K562 (cell line): ENCODE measurements at regions not wholly inside any gene's neighbourhood (a gene's known extent, or its start where the extent isn't known, plus 50 kb on each side); places are given as distances from the start of the nearest gene placed in this dataset.
A peak's percentile ranks its signal among the peaks of the same experiment; 100 is the strongest.

Source experiments
- ATAC-seq: fragments of 200-7000 bp; cut with Tn5 transposase; 3 replicates; pipeline ENCODE4 v1.9.1; 2020; ENCODE audit warnings: moderate library complexity
- BruUV-seq: library from RNA; stranded (reverse); fragments of 400-500 nt; replicated peaks from 2 replicates; lab custom pipeline; 2021; lab: Mats Ljungman, UMichigan
- CTCF ChIA-PET: fragments of 300-600 bp; formaldehyde crosslinking; extraction: SDS; loops from one replicate; lab custom pipeline; 2021; ENCODE audit warnings: low intra/inter-chr PET ratio; lab: Yijun Ruan, JAX
- POLR2A ChIA-PET: fragments of 300-600, 350-650 bp; sonication (Branson Sonifier 250); formaldehyde crosslinking; extraction: SDS; loops from one replicate; lab custom pipeline; 2021; ENCODE audit warnings: antibody characterized with exemption, inconsistent platforms; lab: Yijun Ruan, JAX
- DNase-seq, 4 experiments: peaks; one replicate each; pipeline versions ENCODE4 v3.0.0 to v3.0.0-alpha.2; 2011 to 2018; ENCODE audit warnings: low spot score in 3 of 4, mixed read lengths in 3 of 4; ENCODE audit errors: extremely low read depth in 1 of 4
- FAIRE-seq: peaks from 2 replicates; lab custom pipeline; 2011; peaks lifted over from hg19 to GRCh38; lab: Jason Lieb, UNC
- H2AFZ ChIP-seq: 2 replicates; pipeline ENCODE4 v1.6.0; 2011; ENCODE audit warnings: low read depth, low read length, control low read depth, inconsistent platforms
- H3K27ac ChIP-seq: fragments of 200-600 bp; 3 replicates; pipeline ENCODE4 v1.8.0; 2011; ENCODE audit warnings: low read depth, mild to moderate bottlenecking, control low read depth, inconsistent platforms, low read length, moderate library complexity, mixed read lengths; ENCODE audit errors: extremely low read depth
- H3K27me3 ChIP-seq, 2 experiments: fragments of 300-600 bp in 1 of 2; 2 replicates in 1 of 2; 3 replicates in 1 of 2; pipeline versions ENCODE4 v1.6.0 to v1.8.0; 2011; ENCODE audit warnings: inconsistent platforms in 2 of 2, low read length in 2 of 2, mild to moderate bottlenecking in 1 of 2, mixed read lengths in 1 of 2, moderate library complexity in 1 of 2; ENCODE audit not compliant: control insufficient read depth in 2 of 2, insufficient read depth in 2 of 2
- H3K36me3 ChIP-seq: fragments of 300-600 bp; 3 replicates; pipeline ENCODE4 v1.8.0; 2011; ENCODE audit warnings: mild to moderate bottlenecking, low read length, inconsistent platforms; ENCODE audit not compliant: control insufficient read depth, insufficient read depth
- H3K4me1 ChIP-seq, 2 experiments: fragments of 200-600 bp in 1 of 2; replicated peaks in 1 of 2; 2 replicates in 1 of 2; 3 replicates in 1 of 2; pipeline versions ENCODE4 v1.5.1 to v1.8.0; 2011; ENCODE audit warnings: inconsistent platforms in 2 of 2, low read length in 2 of 2, mild to moderate bottlenecking in 1 of 2, mixed read lengths in 1 of 2, moderate library complexity in 1 of 2; ENCODE audit not compliant: control insufficient read depth in 2 of 2, insufficient read depth in 2 of 2
- H3K4me2 ChIP-seq: 2 replicates; pipeline ENCODE4 v1.6.1; 2011; ENCODE audit warnings: low read length, control low read depth, inconsistent platforms, mixed read lengths; ENCODE audit not compliant: insufficient read depth
- H3K4me3 ChIP-seq: fragments of 200-600 bp; sonication (generic), shearing (Covaris generic); 2 replicates; pipeline ENCODE4 v1.5.1; 2016; ENCODE audit warnings: control low read depth, inconsistent platforms
- H3K79me2 ChIP-seq: fragments of 200-600 bp; 3 replicates; pipeline ENCODE4 v1.8.0; 2011; ENCODE audit warnings: low read length, inconsistent platforms; ENCODE audit not compliant: control insufficient read depth, insufficient read depth
- H3K9ac ChIP-seq, 2 experiments: 2 replicates each; pipeline versions ENCODE4 v1.6.0 to v1.6.1; 2011; ENCODE audit warnings: low read depth in 2 of 2, low read length in 2 of 2, control low read depth in 1 of 2, inconsistent platforms in 1 of 2, mild to moderate bottlenecking in 1 of 2, mixed read lengths in 1 of 2; ENCODE audit not compliant: insufficient read depth in 1 of 2
- H3K9me1 ChIP-seq: one replicate; pipeline ENCODE4 v1.6.0; 2011; ENCODE audit warnings: inconsistent platforms, mild to moderate bottlenecking, low read length, moderate library complexity; ENCODE audit not compliant: control insufficient read depth, insufficient read depth
- H3K9me3 ChIP-seq: replicated peaks from 2 replicates; pipeline ENCODE4 v1.5.1; 2011; ENCODE audit warnings: low read depth, low read length, inconsistent platforms; ENCODE audit not compliant: control insufficient read depth, insufficient read depth
- H4K20me1 ChIP-seq: replicated peaks from 2 replicates; pipeline ENCODE4 v1.6.1; 2011; ENCODE audit warnings: low read length, inconsistent platforms, mixed read lengths; ENCODE audit not compliant: control insufficient read depth, insufficient read depth
- ARID1B ChIP-seq: fragments of 450-650 bp; IDR thresholded peaks from 2 replicates; pipeline ENCODE4 v1.6.1; 2016; ENCODE audit warnings: antibody characterized with exemption, mild to moderate bottlenecking, inconsistent platforms
- ATF3 ChIP-seq, 2 experiments: fragments of 450-650 bp in 1 of 2; sonication (generic) in 1 of 2; formaldehyde crosslinking in 1 of 2; IDR thresholded peaks in 1 of 2; conservative IDR thresholded peaks in 1 of 2; 2 replicates each; pipeline versions ENCODE4 v1.6.1 to v1.8.1; 2016 to 2023; ENCODE audit warnings: mild to moderate bottlenecking in 2 of 2, moderate library complexity in 2 of 2, inconsistent platforms in 1 of 2, missing genetic modification reagents in 1 of 2
- C11orf30 ChIP-seq: fragments of 450-650 bp; IDR thresholded peaks from 2 replicates; pipeline ENCODE4 v1.6.1; 2016; ENCODE audit warnings: low read depth, mild to moderate bottlenecking
- CTCFL ChIP-seq: IDR thresholded peaks from 2 replicates; pipeline ENCODE4 v1.6.1; 2011; ENCODE audit warnings: borderline replicate concordance, low read depth, mild to moderate bottlenecking, moderate library complexity, low read length; ENCODE audit not compliant: insufficient read depth, poor library complexity, severe bottlenecking
- EGR1 ChIP-seq: fragments of 450-650 bp; conservative IDR thresholded peaks from 2 replicates; pipeline ENCODE4 v1.6.1; 2017; ENCODE audit warnings: mild to moderate bottlenecking
- JUND ChIP-seq, 2 experiments: IDR thresholded peaks; 2 replicates in 1 of 2; 3 replicates in 1 of 2; pipeline ENCODE4 v1.6.1; 2011; ENCODE audit warnings: borderline replicate concordance in 2 of 2, low read depth in 2 of 2, low read length in 2 of 2, improper control_type of control experiment in 1 of 2, missing biosample characterization in 1 of 2, missing genetic modification characterization in 1 of 2, missing genetic modification reagents in 1 of 2
- MAFG ChIP-seq: fragments of 450-650 bp; conservative IDR thresholded peaks from 2 replicates; pipeline ENCODE4 v1.6.1; 2016; ENCODE audit warnings: missing genetic modification characterization, missing compliant biosample characterization
- MAFK ChIP-seq: IDR thresholded peaks from 2 replicates; pipeline ENCODE4 v1.6.1; 2011; ENCODE audit warnings: low read length, improper control_type of control experiment
- MCM2 ChIP-seq: fragments of 450-650 bp; IDR thresholded peaks from 2 replicates; pipeline ENCODE4 v1.6.1; 2017; ENCODE audit warnings: low read depth, mild to moderate bottlenecking
- MTA1 ChIP-seq: fragments of 450-650 bp; IDR thresholded peaks from 2 replicates; pipeline ENCODE4 v1.6.1; 2017; ENCODE audit warnings: borderline replicate concordance
- NFE2 ChIP-seq: IDR thresholded peaks from 2 replicates; pipeline ENCODE4 v1.6.1; 2014; ENCODE audit warnings: antibody characterized with exemption, low read depth
- PBX2 ChIP-seq, 2 experiments: IDR thresholded peaks in 1 of 2; conservative IDR thresholded peaks in 1 of 2; 2 replicates each; pipeline ENCODE4 v1.6.1; 2016; ENCODE audit warnings: low read depth in 2 of 2, mild to moderate bottlenecking in 1 of 2, missing compliant biosample characterization in 1 of 2, missing genetic modification characterization in 1 of 2, moderate library complexity in 1 of 2
- TBL1XR1 ChIP-seq, 2 experiments: IDR thresholded peaks; 2 replicates each; pipeline ENCODE4 v1.6.1; 2012; ENCODE audit warnings: improper control_type of control experiment in 2 of 2, low read length in 2 of 2, mild to moderate bottlenecking in 1 of 2
- ZNF316 ChIP-seq: fragments of 450-650 bp; IDR thresholded peaks from 2 replicates; pipeline ENCODE4 v1.6.1; 2016
- WGBS: fragments of 100-300 bp; shearing (Covaris generic); methylation state at CpG from one replicate; pipeline ENCODE4 v1.1.6; 2016; ENCODE audit warnings: low coverage, mixed read lengths; ENCODE audit not compliant: insufficient coverage; ENCODE audit errors: missing lambda C conversion rate; 5-methylcytosine and 5-hydroxymethylcytosine counted together
- in situ Hi-C: fragments of 300-500 bp; cut with MboI; formaldehyde crosslinking; loops from 4 replicates; pipeline ENCODE4 v1.15.0; 2018; ENCODE audit warnings: inconsistent platforms, mixed read lengths
- intact Hi-C: fragments of 100-400 bp; cut with micrococcal nuclease; formaldehyde crosslinking; loops from 2 replicates; pipeline ENCODE4 v1.14.2; 2022

- no peak overlapping the region for H3K9ac ChIP-seq
- intact Hi-C loops (no loop called here), in situ Hi-C loops (no loop called here)
- H3K36me3 ChIP-seq: no peaks in the 10 kb centered on the region
- ChIA-PET CTCF (no interaction called here), POLR2A (interaction anchor here (0.9 kb wide), 1 partner anchor 33 kb away, joined by 4 read pairs; no protein-coding TSS in a partner anchor)
- H3K4me3 ChIP-seq: no peak overlapping the region
- ATAC-seq: no peak
- TF ChIP-seq ZNF316 (peak; percentile 95), MAFK (peak; percentile 31; the same call in 1 of the 2 replicates), NFE2 (peak; percentile 65), ATF3 (IDR thresholded peaks at IDR 0.05) (peak; percentile 65), ATF3 (CRISPR knock-in tag; conservative IDR thresholded peaks at IDR 0.05) (no peak), CTCFL (no peak), MAFG (tag) (peak; percentile 79), TBL1XR1 (IDR thresholded peaks at IDR 0.05; ENCODE audit: low read length in 2 of 2) (no peak), JUND (IDR thresholded peaks at IDR 0.05; ENCODE audit: borderline replicate concordance, low read depth, low read length) (no peak), JUND (tag; IDR thresholded peaks at IDR 0.05; ENCODE audit: borderline replicate concordance, low read depth, low read length) (peak; percentile 40; the same call in 1 of the 3 replicates), PBX2 (CRISPR knock-in tag; IDR thresholded peaks at IDR 0.05; ENCODE audit: low read depth) (no peak), PBX2 (tag; conservative IDR thresholded peaks at IDR 0.05; ENCODE audit: low read depth) (peak; percentile 32; the same call in 1 of the 2 replicates), MCM2 (no peak), C11orf30 (peak; percentile 92), ARID1B (0 out of 2 replicates have a peak, but pooled peaks have one; percentile 14), MTA1 (no peak), EGR1 (no peak)
- peak in 1 of 4 experiments; percentile 19 for DNase-seq
- H3K9me3 ChIP-seq: no peaks in the 10 kb centered on the region
- H3K9me1 ChIP-seq: no peaks in the 10 kb centered on the region
- H3K4me1 ChIP-seq: peaks cover 9 to 38% of the 10 kb centered on the region in 2 experiments; a peak in 3 of 5 replicates
- no peaks in the 10 kb centered on the region for H3K27me3 ChIP-seq
- no peaks in the 10 kb centered on the region for H4K20me1 ChIP-seq
- no peak overlapping the region for H3K27ac ChIP-seq
- BruUV-seq: no TSS peak
- no peak for FAIRE-seq
- 0 out of 2 replicates have a peak overlapping the region, but pooled peaks have one; percentile 22 for H2AFZ ChIP-seq
- 57% methylated on average over 10 of the region's 10 CpGs for WGBS
- H3K4me2 ChIP-seq: no peak overlapping the region
- no peaks in the 10 kb centered on the region for H3K79me2 ChIP-seq
Measured at GRCh38 chr3:193796089-193796488, 203.1 kb downstream of the OPA1 start.
